ENCODE measurements at regions not wholly inside any gene's neighbourhood (a gene's known extent, or its start where the extent isn't known, plus 50 kb on each side); places are given as distances from the start of the nearest gene placed in this dataset.

- no peak for FAIRE-seq
- no peak for TF ChIP-seq POLR2A (IDR thresholded peaks at IDR 0.05; ENCODE audit: low read depth, low read length)
- no peak for TF ChIP-seq POU2F2 (IDR thresholded peaks at IDR 0.05; ENCODE audit: low read depth, low read length)
Observed at GRCh38 chr10:128274938-128275337, 148.7 kb upstream of the MKI67 start.

GRCh38 chr10:128275388-128276177, 149.4 kb upstream of the MKI67 start:
- FAIRE-seq: no peak
- no peak for TF ChIP-seq POLR2AphosphoS5 (IDR thresholded peaks at IDR 0.05; ENCODE audit: low read depth, low read length)
- no peak for TF ChIP-seq POLR2A (IDR thresholded peaks at IDR 0.05; ENCODE audit: low read depth, low read length)
- no peak for TF ChIP-seq PAX5 (IDR thresholded peaks at IDR 0.05; ENCODE audit: insufficient read depth, low read length, severe bottlenecking)
- no peak for DNase-seq (ENCODE audit: insufficient read length, low spot score)

More at GRCh38 chr10:128274938-128275337, 148.7 kb upstream of the MKI67 start:
- DNase-seq (ENCODE audit: insufficient read length, low spot score): no peak

GRCh38 chr10:128277267-128277840, 151.1 kb upstream of the MKI67 start:
- no peak for FAIRE-seq
- DNase-seq (ENCODE audit: insufficient read length, low spot score): no peak
- TF ChIP-seq TAF1 (IDR thresholded peaks at IDR 0.05; ENCODE audit: low read depth, low read length) (no peak), POU2F2 (IDR thresholded peaks at IDR 0.05; ENCODE audit: low read depth, low read length) (no peak), POLR2A (IDR thresholded peaks at IDR 0.05; ENCODE audit: low read depth, low read length) (no peak), SPI1 (IDR thresholded peaks at IDR 0.05; ENCODE audit: low read depth, low read length) (no peak), POLR2AphosphoS5 (IDR thresholded peaks at IDR 0.05; ENCODE audit: low read depth, low read length) (no peak), PAX5 (IDR thresholded peaks at IDR 0.05; ENCODE audit: insufficient read depth, low read length, severe bottlenecking) (no peak)

GRCh38 chr10:128278362-128278761, 152.1 kb upstream of the MKI67 start:
- no peak for FAIRE-seq
- TF ChIP-seq POU2F2 (IDR thresholded peaks at IDR 0.05; ENCODE audit: low read depth, low read length): no peak
- no peak for TF ChIP-seq POLR2AphosphoS5 (IDR thresholded peaks at IDR 0.05; ENCODE audit: low read depth, low read length)
- TF ChIP-seq POLR2A (IDR thresholded peaks at IDR 0.05; ENCODE audit: low read depth, low read length): no peak
- no peak for TF ChIP-seq SPI1 (IDR thresholded peaks at IDR 0.05; ENCODE audit: low read depth, low read length)
- no peak for TF ChIP-seq TAF1 (IDR thresholded peaks at IDR 0.05; ENCODE audit: low read depth, low read length)
- no peak for TF ChIP-seq PAX5 (IDR thresholded peaks at IDR 0.05; ENCODE audit: insufficient read depth, low read length, severe bottlenecking)
- DNase-seq (ENCODE audit: insufficient read length, low spot score): no peak

- DNase-seq (ENCODE audit: insufficient read length, low spot score) (no peak), FAIRE-seq (no peak)
- TF ChIP-seq SPI1 (IDR thresholded peaks at IDR 0.05; ENCODE audit: low read depth, low read length): no peak
- TF ChIP-seq POLR2A (IDR thresholded peaks at IDR 0.05; ENCODE audit: low read depth, low read length): no peak
- TF ChIP-seq TAF1 (IDR thresholded peaks at IDR 0.05; ENCODE audit: low read depth, low read length): no peak
- TF ChIP-seq POLR2AphosphoS5 (IDR thresholded peaks at IDR 0.05; ENCODE audit: low read depth, low read length): no peak
- TF ChIP-seq PAX5 (IDR thresholded peaks at IDR 0.05; ENCODE audit: insufficient read depth, low read length, severe bottlenecking): no peak
- no peak for TF ChIP-seq POU2F2 (IDR thresholded peaks at IDR 0.05; ENCODE audit: low read depth, low read length)
Observed at GRCh38 chr10:128280271-128280670, 154.0 kb upstream of the MKI67 start.

GRCh38 chr10:128281343-128281742, 155.1 kb upstream of the MKI67 start:
- FAIRE-seq (no peak), DNase-seq (ENCODE audit: insufficient read length, low spot score) (no peak)
- TF ChIP-seq POLR2AphosphoS5 (IDR thresholded peaks at IDR 0.05; ENCODE audit: low read depth, low read length) (no peak), PAX5 (IDR thresholded peaks at IDR 0.05; ENCODE audit: insufficient read depth, low read length, severe bottlenecking) (no peak), SPI1 (IDR thresholded peaks at IDR 0.05; ENCODE audit: low read depth, low read length) (no peak), TAF1 (IDR thresholded peaks at IDR 0.05; ENCODE audit: low read depth, low read length) (no peak), POLR2A (IDR thresholded peaks at IDR 0.05; ENCODE audit: low read depth, low read length) (no peak)

GRCh38 chr10:128281861-128282260, 155.6 kb upstream of the MKI67 start:
- no peak for FAIRE-seq

GRCh38 chr10:128286141-128286761, 160.0 kb upstream of the MKI67 start:
- TF ChIP-seq PAX5 (IDR thresholded peaks at IDR 0.05; ENCODE audit: insufficient read depth, low read length, severe bottlenecking) (no peak), SPI1 (IDR thresholded peaks at IDR 0.05; ENCODE audit: low read depth, low read length) (no peak), POLR2A (IDR thresholded peaks at IDR 0.05; ENCODE audit: low read depth, low read length) (no peak), POU2F2 (IDR thresholded peaks at IDR 0.05; ENCODE audit: low read depth, low read length) (no peak), POLR2AphosphoS5 (IDR thresholded peaks at IDR 0.05; ENCODE audit: low read depth, low read length) (no peak), TAF1 (IDR thresholded peaks at IDR 0.05; ENCODE audit: low read depth, low read length) (no peak)
- DNase-seq (ENCODE audit: insufficient read length, low spot score): no peak

More at GRCh38 chr10:128281861-128282260, 155.6 kb upstream of the MKI67 start:
- no peak for DNase-seq (ENCODE audit: insufficient read length, low spot score)
- TF ChIP-seq POU2F2 (IDR thresholded peaks at IDR 0.05; ENCODE audit: low read depth, low read length) (no peak), TAF1 (IDR thresholded peaks at IDR 0.05; ENCODE audit: low read depth, low read length) (no peak), SPI1 (IDR thresholded peaks at IDR 0.05; ENCODE audit: low read depth, low read length) (no peak), PAX5 (IDR thresholded peaks at IDR 0.05; ENCODE audit: insufficient read depth, low read length, severe bottlenecking) (no peak), POLR2A (IDR thresholded peaks at IDR 0.05; ENCODE audit: low read depth, low read length) (no peak), POLR2AphosphoS5 (IDR thresholded peaks at IDR 0.05; ENCODE audit: low read depth, low read length) (no peak)

GRCh38 chr10:128286762-128287500, 160.7 kb upstream of the MKI67 start:
- no peak for DNase-seq (ENCODE audit: insufficient read length, low spot score)
- no peak for TF ChIP-seq PAX5 (IDR thresholded peaks at IDR 0.05; ENCODE audit: insufficient read depth, low read length, severe bottlenecking)
- no peak for TF ChIP-seq POLR2AphosphoS5 (IDR thresholded peaks at IDR 0.05; ENCODE audit: low read depth, low read length)
- no peak for TF ChIP-seq POU2F2 (IDR thresholded peaks at IDR 0.05; ENCODE audit: low read depth, low read length)
- TF ChIP-seq SPI1 (IDR thresholded peaks at IDR 0.05; ENCODE audit: low read depth, low read length): no peak
- TF ChIP-seq TAF1 (IDR thresholded peaks at IDR 0.05; ENCODE audit: low read depth, low read length): no peak
- no peak for TF ChIP-seq POLR2A (IDR thresholded peaks at IDR 0.05; ENCODE audit: low read depth, low read length)
- no peak for FAIRE-seq

More at GRCh38 chr10:128286141-128286761, 160.0 kb upstream of the MKI67 start:
- FAIRE-seq: no peak

All from GM12891 (cell line).